Occipital lobe (tissue), 1 donor: ENCODE measurements at regions not wholly inside any gene's neighbourhood (a gene's known extent, or its start where the extent isn't known, plus 50 kb on each side); places are given as distances from the start of the nearest gene placed in this dataset.

Experiments
- DNase-seq: peaks from one replicate; lab custom pipeline; 2025; lab: John Stamatoyannopoulos, UW

DNA sequence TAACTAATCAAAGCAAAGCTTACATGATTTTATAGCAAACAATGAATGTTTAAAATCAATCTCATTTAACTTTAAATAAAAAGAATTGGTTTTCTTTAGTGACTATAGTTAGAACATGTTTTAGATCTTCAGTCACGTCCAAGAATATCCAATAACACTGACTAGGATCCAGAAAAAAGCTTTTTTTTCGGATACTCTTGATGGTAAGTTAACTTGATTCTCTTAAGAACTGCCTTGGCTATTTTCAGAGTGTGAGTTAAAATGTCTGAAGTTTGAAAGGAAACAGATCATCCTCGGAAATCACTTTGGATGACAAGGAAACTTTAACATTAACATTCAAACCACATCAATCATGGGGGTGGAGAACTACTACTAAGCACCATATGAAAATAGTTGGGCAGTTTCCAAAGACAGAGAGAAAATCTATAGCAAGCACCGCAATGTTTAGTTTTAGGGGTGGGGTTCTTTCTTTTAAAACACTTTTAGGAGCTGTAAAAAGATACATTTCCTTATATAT is 83.7 kb upstream of the SLC27A6 start:
- no peak for DNase-seq

DNA sequence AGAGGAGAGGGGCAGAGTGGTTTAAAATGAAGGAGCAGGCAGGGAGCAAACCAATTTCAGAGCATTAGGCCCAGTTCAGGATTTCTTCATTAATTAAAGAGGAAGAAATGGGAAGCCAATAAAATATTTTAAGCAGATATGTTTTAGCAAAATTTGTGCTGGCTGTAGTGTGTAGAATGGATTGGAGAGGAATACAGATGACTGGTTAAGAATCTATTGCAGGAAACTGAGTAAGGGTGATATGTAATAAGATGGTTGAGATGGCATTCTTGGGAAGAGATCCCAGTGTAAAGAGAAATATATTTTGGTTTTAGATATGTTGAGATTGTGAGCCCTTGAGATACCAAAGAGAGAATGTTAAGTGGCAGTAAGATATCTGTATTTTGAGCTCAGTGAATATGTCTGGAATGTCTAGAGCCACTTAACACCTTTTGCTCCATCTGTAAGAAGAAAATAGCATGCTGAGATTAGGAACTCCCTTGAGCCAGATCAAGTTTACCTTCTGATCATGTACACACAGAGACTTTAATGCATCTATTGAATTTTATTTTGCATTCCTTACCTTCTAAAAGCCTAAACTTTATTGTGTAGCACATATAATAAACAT is 79.5 kb upstream of the SLC27A6 start:
- no peak for DNase-seq

GRCh38 chr5:128895122-128895521 is 70.2 kb upstream of the SLC27A6 start:
- DNase-seq = no peak

DNA sequence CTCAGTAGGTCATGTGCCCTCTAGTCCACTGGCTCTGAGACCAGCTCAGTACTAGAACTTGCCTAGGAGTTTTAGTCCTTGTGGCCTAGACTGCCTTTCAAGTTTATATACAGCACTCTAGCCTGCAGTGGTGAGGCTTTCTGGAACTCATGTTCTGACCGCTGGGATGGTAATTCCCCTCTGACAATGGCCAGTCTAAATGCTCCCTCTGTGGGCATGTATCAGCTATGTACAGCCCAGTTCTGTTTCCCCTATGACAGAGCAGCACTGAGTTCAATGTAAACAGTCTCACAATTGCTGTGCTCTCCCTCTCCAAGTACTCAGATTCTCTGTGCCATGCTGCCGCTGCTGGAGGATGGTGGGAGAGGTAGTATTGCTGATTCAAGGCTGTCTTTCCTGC is 68.6 kb upstream of the SLC27A6 start:
- no peak for DNase-seq

DNA sequence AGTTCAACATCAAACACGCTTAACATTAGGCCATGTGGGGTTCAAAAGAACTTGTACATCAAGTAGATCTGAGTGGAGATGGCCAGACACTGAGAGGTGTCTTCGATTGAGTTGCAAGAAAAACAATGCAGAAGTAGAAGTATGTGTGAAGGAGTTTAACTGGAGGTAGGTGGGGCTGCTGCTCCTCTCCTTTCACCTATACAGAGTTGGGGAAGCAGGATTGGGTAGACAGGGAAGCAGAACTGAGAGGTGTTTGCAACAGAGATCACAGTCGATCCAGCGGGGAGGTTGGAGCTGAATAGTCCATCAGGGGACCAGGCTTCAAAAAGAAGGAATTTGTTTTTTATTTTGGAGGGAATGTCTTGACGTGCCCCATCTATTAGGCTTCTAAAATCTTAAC is 61.7 kb upstream of the SLC27A6 start:
- no peak for DNase-seq

- no peak for DNase-seq
Observed at GRCh38 chr5:128904805-128905567, 60.3 kb upstream of the SLC27A6 start.

DNA sequence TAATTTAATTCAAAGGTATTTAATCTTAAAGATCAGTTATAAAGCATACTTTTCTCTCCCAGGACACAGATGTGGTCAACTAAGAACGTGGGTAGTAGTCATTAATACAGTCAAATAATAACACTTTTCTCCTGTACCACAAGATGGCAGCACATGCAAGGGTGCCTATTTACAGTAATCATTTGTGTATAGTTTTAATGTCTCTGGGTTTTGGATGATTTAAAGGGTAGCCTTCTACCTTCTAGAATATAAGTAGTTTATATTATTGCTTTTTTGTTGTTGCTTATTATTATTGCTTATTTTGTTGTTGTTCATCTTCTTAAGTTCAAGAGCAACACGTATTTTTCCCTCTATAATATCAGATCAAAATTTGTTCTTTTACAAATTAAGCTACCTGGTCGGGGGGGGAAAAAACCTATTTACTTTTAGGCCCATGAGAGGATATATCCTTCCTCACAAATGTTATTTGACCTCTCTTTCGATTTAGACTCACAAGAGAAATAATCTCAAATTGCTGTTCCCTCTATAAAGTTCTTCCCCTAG is 59.6 kb upstream of the SLC27A6 start:
- no peak for DNase-seq

DNA sequence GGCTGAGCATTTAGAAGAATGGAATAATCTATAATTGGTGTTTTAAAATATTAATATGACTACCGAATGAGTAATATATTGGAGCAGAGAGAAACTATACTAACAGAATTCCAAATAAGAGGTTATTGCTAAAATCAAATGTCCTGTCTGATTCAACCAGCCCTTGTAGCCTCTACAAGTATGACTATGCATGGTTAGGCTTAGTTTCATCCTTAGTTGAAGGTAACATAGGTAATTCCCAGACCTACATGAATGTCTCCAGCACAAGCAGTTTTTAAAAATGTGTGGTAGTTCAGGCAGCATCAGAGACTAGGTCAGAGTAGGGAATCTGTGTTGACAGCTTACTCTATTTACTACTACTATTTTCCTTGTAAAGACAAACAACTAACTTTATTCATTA is 51.7 kb upstream of the SLC27A6 start:
- no peak for DNase-seq
